H9 (cell line): ENCODE measurements at regions not wholly inside any gene's neighbourhood (a gene's known extent, or its start where the extent isn't known, plus 50 kb on each side); places are given as distances from the start of the nearest gene placed in this dataset.

Experiments
- DNase-seq: peaks from one replicate; pipeline ENCODE4 v3.0.0-alpha.2; 2017
- H2AFZ ChIP-seq: one replicate; pipeline ENCODE4 v1.6.1; 2013; ENCODE audit warnings: mild to moderate bottlenecking, low read length, control low read depth, moderate library complexity
- H2AK5ac ChIP-seq: 2 replicates; pipeline ENCODE4 v1.6.1; 2013; ENCODE audit warnings: low read length, control low read depth, mixed read lengths; ENCODE audit not compliant: insufficient read length
- H2BK120ac ChIP-seq: one replicate; pipeline ENCODE4 v1.6.1; 2013; ENCODE audit warnings: low read depth, mild to moderate bottlenecking, low read length, control low read depth, inconsistent platforms; ENCODE audit not compliant: poor library complexity, severe bottlenecking
- H2BK12ac ChIP-seq: 2 replicates; pipeline ENCODE4 v1.6.1; 2013; ENCODE audit warnings: low read length, control low read depth, mixed read lengths, low read depth; ENCODE audit not compliant: insufficient read length
- H2BK15ac ChIP-seq: 2 replicates; pipeline ENCODE4 v1.6.1; 2013; ENCODE audit warnings: low read depth, low read length, control low read depth
- H2BK20ac ChIP-seq: one replicate; pipeline ENCODE4 v1.6.1; 2013; ENCODE audit warnings: low read depth, mild to moderate bottlenecking, low read length, control low read depth, inconsistent platforms; ENCODE audit not compliant: poor library complexity, severe bottlenecking
- H2BK5ac ChIP-seq: 2 replicates; pipeline ENCODE4 v1.6.1; 2013; ENCODE audit warnings: low read length, control low read depth, mixed read lengths; ENCODE audit not compliant: insufficient read length
- H3K14ac ChIP-seq: 2 replicates; pipeline ENCODE4 v1.6.1; 2013; ENCODE audit warnings: low read length, control low read depth; ENCODE audit not compliant: insufficient read depth
- H3K18ac ChIP-seq: 2 replicates; pipeline ENCODE4 v1.6.1; 2013; ENCODE audit warnings: low read depth, mild to moderate bottlenecking, mixed read lengths, low read length, control low read depth; ENCODE audit not compliant: insufficient read length
- H3K23ac ChIP-seq: 2 replicates; pipeline ENCODE4 v1.6.1; 2013; ENCODE audit warnings: low read length, control low read depth, mixed read lengths, low read depth; ENCODE audit not compliant: insufficient read length
- H3K23me2 ChIP-seq: 2 replicates; pipeline ENCODE4 v1.6.1; 2013; ENCODE audit warnings: low read depth, mild to moderate bottlenecking, mixed read lengths, low read length, control low read depth; ENCODE audit not compliant: insufficient read length, poor library complexity, severe bottlenecking
- H3K27ac ChIP-seq: 2 replicates; pipeline ENCODE4 v1.5.1; 2013; ENCODE audit warnings: low read length, control low read depth, mixed read lengths, low read depth; ENCODE audit not compliant: insufficient read length
- H3K27me3 ChIP-seq: 2 replicates; pipeline ENCODE4 v1.6.1; 2013; ENCODE audit warnings: low read length, control low read depth, inconsistent platforms; ENCODE audit not compliant: insufficient read depth
- H3K4ac ChIP-seq: 2 replicates; pipeline ENCODE4 v1.6.1; 2013; ENCODE audit warnings: low read depth, mild to moderate bottlenecking, control low read depth, inconsistent platforms, low read length, moderate library complexity
- H3K4me1 ChIP-seq: 2 replicates; pipeline ENCODE4 v1.6.1; 2013; ENCODE audit warnings: low read length, control low read depth, inconsistent platforms; ENCODE audit not compliant: insufficient read depth
- H3K4me2 ChIP-seq: 2 replicates; pipeline ENCODE4 v1.6.1; 2013; ENCODE audit warnings: low read length, control low read depth, mixed read lengths; ENCODE audit not compliant: insufficient read length, insufficient read depth
- H3K56ac ChIP-seq: 2 replicates; pipeline ENCODE4 v1.6.1; 2013; ENCODE audit warnings: low read depth, mild to moderate bottlenecking, mixed read lengths, low read length, control low read depth; ENCODE audit not compliant: insufficient read length
- H3K79me1 ChIP-seq: 2 replicates; pipeline ENCODE4 v1.6.1; 2013; ENCODE audit warnings: low read depth, mild to moderate bottlenecking, moderate library complexity, low read length, control low read depth, inconsistent platforms; ENCODE audit not compliant: insufficient read depth, poor library complexity, severe bottlenecking
- H3K79me2 ChIP-seq: 2 replicates; pipeline ENCODE4 v1.6.1; 2013; ENCODE audit warnings: low read length, control low read depth, inconsistent platforms; ENCODE audit not compliant: insufficient read depth
- H3K9ac ChIP-seq: 2 replicates; pipeline ENCODE4 v1.6.1; 2013; ENCODE audit warnings: low read length, control low read depth, mixed read lengths; ENCODE audit not compliant: insufficient read length; ENCODE audit errors: extremely low read depth
- H3K9me3 ChIP-seq: one replicate; pipeline ENCODE4 v1.6.1; 2013; ENCODE audit warnings: low read depth, low read length, inconsistent platforms; ENCODE audit not compliant: control insufficient read depth
- H3T11ph ChIP-seq: one replicate; pipeline ENCODE4 v1.6.1; 2013; ENCODE audit warnings: mild to moderate bottlenecking, low read length, control low read depth, inconsistent platforms
- H4K20me1 ChIP-seq: one replicate; pipeline ENCODE4 v1.6.1; 2013; ENCODE audit not compliant: control insufficient read depth, insufficient read length, insufficient read depth
- H4K5ac ChIP-seq: 2 replicates; pipeline ENCODE4 v1.6.1; 2013; ENCODE audit warnings: low read depth, mild to moderate bottlenecking, mixed read lengths, low read length, control low read depth; ENCODE audit not compliant: insufficient read length
- H4K8ac ChIP-seq: replicated peaks from 2 replicates; pipeline ENCODE4 v1.6.1; 2013; ENCODE audit warnings: low read length, control low read depth, mixed read lengths, low read depth; ENCODE audit not compliant: insufficient read length
- H4K91ac ChIP-seq: 2 replicates; pipeline ENCODE4 v1.6.1; 2013; ENCODE audit warnings: low read depth, mild to moderate bottlenecking, moderate library complexity, mixed read lengths, low read length, control low read depth; ENCODE audit not compliant: insufficient read length
- H3K27ac Mint-ChIP-seq, 3 experiments: 2 replicates in 2 of 3; 3 replicates in 1 of 3; pipeline ENCODE4 v1.8.0; 2020 to 2021; ENCODE audit warnings: mixed read lengths in 3 of 3, mild to moderate bottlenecking in 1 of 3, moderate library complexity in 1 of 3
- H3K27me3 Mint-ChIP-seq: 2 replicates; pipeline ENCODE4 v1.8.0; 2021; ENCODE audit warnings: low read depth, mild to moderate bottlenecking, moderate library complexity, mixed read lengths
- H3K36me3 Mint-ChIP-seq, 3 experiments: 2 replicates in 2 of 3; 3 replicates in 1 of 3; pipeline ENCODE4 v1.8.0; 2020 to 2021; ENCODE audit warnings: low read depth in 3 of 3, mixed read lengths in 3 of 3; ENCODE audit not compliant: insufficient read depth in 1 of 3
- H3K4me1 Mint-ChIP-seq, 2 experiments: 2 replicates each; pipeline ENCODE4 v1.8.0; 2020; ENCODE audit warnings: mixed read lengths in 2 of 2
- H3K4me3 Mint-ChIP-seq, 2 experiments: 2 replicates in 1 of 2; 3 replicates in 1 of 2; pipeline ENCODE4 v1.8.0; 2020 to 2021; ENCODE audit warnings: mild to moderate bottlenecking in 2 of 2, mixed read lengths in 2 of 2, moderate library complexity in 1 of 2
- H3K9me3 Mint-ChIP-seq, 2 experiments: 2 replicates in 1 of 2; 3 replicates in 1 of 2; pipeline ENCODE4 v1.8.0; 2020; ENCODE audit warnings: mild to moderate bottlenecking in 2 of 2, mixed read lengths in 2 of 2, moderate library complexity in 1 of 2
- CTCF ChIP-seq: fragments of 200-600 bp; sonication (generic); conservative IDR thresholded peaks from 3 replicates; pipeline ENCODE4 v1.8.0; 2021; ENCODE audit warnings: antibody characterized with exemption, mild to moderate bottlenecking
- WGBS: extraction: QIAGEN DNeasy Blood & Tissue Kit; methylation state at CpG from one replicate; pipeline ENCODE4 v1.1.7; 2013; ENCODE audit warnings: missing lambda C conversion rate, low lambda C conversion rate, mixed read lengths; ENCODE audit not compliant: insufficient read length; ENCODE audit errors: extremely low coverage; 5-methylcytosine and 5-hydroxymethylcytosine counted together

- Histone ChIP-seq H3K4me1 (no peaks in the 10 kb centered on the region), H3K4ac (no peak overlapping the region), H3K79me1 (no peaks in the 10 kb centered on the region), H3K14ac (no peak overlapping the region), H3K79me2 (no peaks in the 10 kb centered on the region), H4K20me1 (no peaks in the 10 kb centered on the region), H2BK20ac (no peak overlapping the region), H2AK5ac (no peak overlapping the region), H3K56ac (no peak overlapping the region), H3K27me3 (no peaks in the 10 kb centered on the region), H2BK5ac (no peak overlapping the region), H3K18ac (no peak overlapping the region), H2BK120ac (no peak overlapping the region), H2BK15ac (no peak overlapping the region), H2BK12ac (no peak overlapping the region), H3K4me2 (no peak overlapping the region), H3K23ac (no peak overlapping the region), H4K5ac (no peak overlapping the region), H3K9ac (no peak overlapping the region), H4K91ac (no peak overlapping the region), H3K27ac (no peak overlapping the region), H3T11ph (no peak overlapping the region), H3K23me2 (no peaks in the 10 kb centered on the region), H4K8ac (no peak overlapping the region), H2AFZ (no peak overlapping the region), H3K9me3 (no peaks in the 10 kb centered on the region)
- DNase-seq = no peak
- no peaks in the 10 kb centered on the region for H3K9me3 Mint-ChIP-seq
- no peak overlapping the region for H3K27ac Mint-ChIP-seq
- no peak overlapping the region for H3K4me3 Mint-ChIP-seq
- no peaks in the 10 kb centered on the region for H3K36me3 Mint-ChIP-seq
- H3K27me3 Mint-ChIP-seq = no peaks in the 10 kb centered on the region
- peaks cover 7 to 8% of the 10 kb centered on the region in 2 experiments for H3K4me1 Mint-ChIP-seq
- no peak for TF ChIP-seq CTCF
- WGBS = no CpG with 5 or more reads among the region's 3 CpGs
These were observed 143.1 kb upstream of the GAREM1 start for GRCh38 chr18:32613821-32614220.
